ENCODE measurements at regions not wholly inside any gene's neighbourhood (a gene's known extent, or its start where the extent isn't known, plus 50 kb on each side); places are given as distances from the start of the nearest gene placed in this dataset.

GRCh38 chr12:91983935-91984334 is 161.7 kb downstream of the BTG1 start:
- H3K27ac ChIP-seq (replicated peaks) = no peak overlapping the region
- H3K4me3 ChIP-seq (replicated peaks; ENCODE audit: insufficient read depth, low read length) = no peak overlapping the region
- TF ChIP-seq SPI1 (IDR thresholded peaks at IDR 0.05; ENCODE audit: borderline replicate concordance, low read depth) (no peak), GABPA (IDR thresholded peaks at IDR 0.05; ENCODE audit: low read depth) (no peak), POLR2AphosphoS5 (IDR thresholded peaks at IDR 0.05; ENCODE audit: low read depth) (no peak)
- DNase-seq (ENCODE audit: low read depth in 1 of 2, low spot score in 1 of 2) = no peak
- H3K27me3 ChIP-seq (ENCODE audit: insufficient read depth, poor library complexity, severe bottlenecking) = no peaks in the 10 kb centered on the region

DNA sequence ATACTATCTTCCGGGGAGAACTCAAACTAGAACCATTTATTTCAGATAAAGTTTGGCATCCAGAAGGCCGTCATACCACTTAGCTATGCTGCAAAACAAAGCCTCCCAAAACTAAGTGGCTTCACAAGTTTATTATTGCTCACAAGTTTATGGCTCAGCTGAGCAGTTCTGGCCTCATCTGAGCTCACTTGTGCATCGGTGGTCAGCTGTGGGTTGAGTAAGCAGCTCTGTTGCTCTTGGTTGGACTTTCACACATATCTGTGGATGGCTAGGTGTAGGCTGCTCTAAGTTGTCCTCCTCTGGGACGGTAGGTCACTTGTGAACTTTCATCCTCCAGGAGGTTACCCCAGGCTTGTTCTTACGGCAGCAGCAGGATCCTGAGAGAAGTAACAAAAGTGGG is 162.7 kb downstream of the BTG1 start:
- H3K27me3 ChIP-seq (ENCODE audit: insufficient read depth, poor library complexity, severe bottlenecking) = no peaks in the 10 kb centered on the region
- DNase-seq (ENCODE audit: low read depth in 1 of 2, low spot score in 1 of 2) = no peak
- H3K4me3 ChIP-seq (replicated peaks; ENCODE audit: insufficient read depth, low read length) = no peak overlapping the region
- TF ChIP-seq SPI1 (IDR thresholded peaks at IDR 0.05; ENCODE audit: borderline replicate concordance, low read depth) = no peak
- H3K27ac ChIP-seq (replicated peaks) = no peak overlapping the region

DNA sequence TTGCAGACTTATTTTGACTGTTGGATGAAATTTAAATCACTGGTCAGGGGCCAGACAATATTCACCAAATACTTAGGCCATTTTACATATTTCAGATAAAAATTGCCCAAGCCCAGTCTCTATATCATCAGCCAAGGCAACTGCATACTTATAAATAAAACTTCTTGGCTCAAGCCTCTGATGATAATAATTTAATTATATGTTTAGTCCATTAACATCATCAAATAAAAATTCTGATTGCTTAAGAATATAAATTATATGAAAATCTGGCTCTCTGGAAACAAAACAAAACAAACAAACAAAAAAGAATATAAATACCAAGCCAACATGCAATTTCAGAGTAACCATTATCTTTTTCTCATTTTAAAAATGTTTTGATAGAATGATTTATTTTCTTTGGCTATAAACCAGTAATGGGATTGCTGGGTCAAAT is 165.2 kb downstream of the BTG1 start:
- Histone ChIP-seq H3K27ac (replicated peaks) (no peak overlapping the region), H3K4me3 (replicated peaks; ENCODE audit: insufficient read depth, low read length) (no peak overlapping the region), H3K27me3 (ENCODE audit: insufficient read depth, poor library complexity, severe bottlenecking) (no peaks in the 10 kb centered on the region)
- no peak for DNase-seq (ENCODE audit: low read depth in 1 of 2, low spot score in 1 of 2)
- TF ChIP-seq SPI1 (IDR thresholded peaks at IDR 0.05; ENCODE audit: borderline replicate concordance, low read depth) = no peak
- TF ChIP-seq GABPA (IDR thresholded peaks at IDR 0.05; ENCODE audit: low read depth) = no peak
- no peak for TF ChIP-seq POLR2AphosphoS5 (IDR thresholded peaks at IDR 0.05; ENCODE audit: low read depth)
- TF ChIP-seq, protein P1, sequence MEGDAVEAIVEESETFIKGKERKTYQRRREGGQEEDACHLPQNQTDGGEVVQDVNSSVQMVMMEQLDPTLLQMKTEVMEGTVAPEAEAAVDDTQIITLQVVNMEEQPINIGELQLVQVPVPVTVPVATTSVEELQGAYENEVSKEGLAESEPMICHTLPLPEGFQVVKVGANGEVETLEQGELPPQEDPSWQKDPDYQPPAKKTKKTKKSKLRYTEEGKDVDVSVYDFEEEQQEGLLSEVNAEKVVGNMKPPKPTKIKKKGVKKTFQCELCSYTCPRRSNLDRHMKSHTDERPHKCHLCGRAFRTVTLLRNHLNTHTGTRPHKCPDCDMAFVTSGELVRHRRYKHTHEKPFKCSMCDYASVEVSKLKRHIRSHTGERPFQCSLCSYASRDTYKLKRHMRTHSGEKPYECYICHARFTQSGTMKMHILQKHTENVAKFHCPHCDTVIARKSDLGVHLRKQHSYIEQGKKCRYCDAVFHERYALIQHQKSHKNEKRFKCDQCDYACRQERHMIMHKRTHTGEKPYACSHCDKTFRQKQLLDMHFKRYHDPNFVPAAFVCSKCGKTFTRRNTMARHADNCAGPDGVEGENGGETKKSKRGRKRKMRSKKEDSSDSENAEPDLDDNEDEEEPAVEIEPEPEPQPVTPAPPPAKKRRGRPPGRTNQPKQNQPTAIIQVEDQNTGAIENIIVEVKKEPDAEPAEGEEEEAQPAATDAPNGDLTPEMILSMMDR (IDR thresholded peaks at IDR 0.05; ENCODE audit: insufficient read depth, low read length) = no peak

- H3K27ac ChIP-seq (replicated peaks) = no peak overlapping the region
- no peak for DNase-seq (ENCODE audit: low read depth in 1 of 2, low spot score in 1 of 2)
- no peaks in the 10 kb centered on the region for H3K27me3 ChIP-seq (ENCODE audit: insufficient read depth, poor library complexity, severe bottlenecking)
- H3K4me3 ChIP-seq (replicated peaks; ENCODE audit: insufficient read depth, low read length) = no peak overlapping the region
- TF ChIP-seq REST (IDR thresholded peaks at IDR 0.05; ENCODE audit: insufficient replicate concordance, low read depth) (no peak), GABPA (IDR thresholded peaks at IDR 0.05; ENCODE audit: low read depth) (no peak)
These were observed 167.5 kb downstream of the BTG1 start for GRCh38 chr12:91978143-91978542.

DNA sequence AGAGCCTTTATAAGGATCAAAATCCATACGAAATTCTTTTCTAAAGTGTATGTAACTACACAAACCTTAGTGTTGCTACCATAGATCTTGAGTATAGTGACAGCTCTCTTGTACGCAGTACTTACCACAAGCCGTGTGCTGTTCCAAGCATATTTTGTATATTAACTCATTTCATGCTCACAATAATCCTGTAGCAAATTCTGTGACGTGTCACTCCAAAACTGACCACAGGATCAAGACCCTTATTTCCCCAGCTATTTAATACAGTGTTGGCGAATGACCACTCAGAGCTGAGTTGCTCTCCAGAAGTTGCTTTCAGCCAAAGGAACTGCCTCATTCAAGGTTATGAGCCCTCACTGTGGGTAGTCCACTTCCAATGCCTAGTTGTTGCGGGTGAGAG is 169.8 kb downstream of the BTG1 start:
- no peak for TF ChIP-seq POLR2AphosphoS5 (IDR thresholded peaks at IDR 0.05; ENCODE audit: low read depth)
- TF ChIP-seq REST (IDR thresholded peaks at IDR 0.05; ENCODE audit: insufficient replicate concordance, low read depth) = no peak
- TF ChIP-seq, protein P1 (IDR thresholded peaks at IDR 0.05; ENCODE audit: insufficient read depth, low read length) = no peak
- TF ChIP-seq SPI1 (IDR thresholded peaks at IDR 0.05; ENCODE audit: borderline replicate concordance, low read depth) = no peak
- no peak for TF ChIP-seq GABPA (IDR thresholded peaks at IDR 0.05; ENCODE audit: low read depth)
- Histone ChIP-seq H3K27ac (replicated peaks) (no peak overlapping the region), H3K4me3 (replicated peaks; ENCODE audit: insufficient read depth, low read length) (no peak overlapping the region), H3K27me3 (ENCODE audit: insufficient read depth, poor library complexity, severe bottlenecking) (no peaks in the 10 kb centered on the region)
- DNase-seq (ENCODE audit: low read depth in 1 of 2, low spot score in 1 of 2) = no peak
